Hepatocyte (in vitro differentiated cells): ENCODE measurements at regions not wholly inside any gene's neighbourhood (a gene's known extent, or its start where the extent isn't known, plus 50 kb on each side); places are given as distances from the start of the nearest gene placed in this dataset.

Experiments used
- CTCF ChIP-seq: fragments of 200-600 bp; sonication (generic); IDR thresholded peaks from 2 replicates; pipeline ENCODE4 v1.5.1; 2016; ENCODE audit warnings: antibody characterized with exemption, mild to moderate bottlenecking; ENCODE audit not compliant: poor library complexity
- EZH2 ChIP-seq: fragments of 200-600 bp; sonication (generic); IDR thresholded peaks from 2 replicates; pipeline ENCODE4 v1.6.1; 2016; ENCODE audit warnings: antibody characterized with exemption, mild to moderate bottlenecking, borderline replicate concordance
- EZH2phosphoT487 ChIP-seq: fragments of 200-600 bp; sonication (generic); IDR thresholded peaks from one replicate; pipeline ENCODE4 v1.6.1; 2018; ENCODE audit warnings: antibody characterized with exemption, mild to moderate bottlenecking, low read depth, moderate library complexity; ENCODE audit not compliant: unreplicated experiment, severe bottlenecking

- no peak for TF ChIP-seq CTCF
- no peak for TF ChIP-seq EZH2
- TF ChIP-seq EZH2phosphoT487: no peak
These were observed 213.7 kb downstream of the MYCN start for GRCh38 chr2:16154061-16154460.
